Uterus (tissue), 2 donors: ENCODE measurements at regions not wholly inside any gene's neighbourhood (a gene's known extent, or its start where the extent isn't known, plus 50 kb on each side); places are given as distances from the start of the nearest gene placed in this dataset.

Experiments
- POLR2A ChIP-seq, 2 donors: fragments of 450-650 bp; IDR thresholded peaks; one replicate each; pipeline ENCODE4 v1.6.1; 2016; ENCODE audit warnings: antibody characterized with exemption in 2 of 2, mild to moderate bottlenecking in 1 of 2, moderate library complexity in 1 of 2
- TF ChIP-seq, protein P1 (sequence below), 4 experiments: fragments of 200-600 bp in 2 of 4; fragments of 450-650 bp in 2 of 4; sonication (generic) in 2 of 4; IDR thresholded peaks; one replicate each; pipeline ENCODE4 v1.5.1; 2016 to 2019; ENCODE audit warnings: antibody characterized with exemption in 4 of 4, mild to moderate bottlenecking in 2 of 4, moderate library complexity in 1 of 4

DNA sequence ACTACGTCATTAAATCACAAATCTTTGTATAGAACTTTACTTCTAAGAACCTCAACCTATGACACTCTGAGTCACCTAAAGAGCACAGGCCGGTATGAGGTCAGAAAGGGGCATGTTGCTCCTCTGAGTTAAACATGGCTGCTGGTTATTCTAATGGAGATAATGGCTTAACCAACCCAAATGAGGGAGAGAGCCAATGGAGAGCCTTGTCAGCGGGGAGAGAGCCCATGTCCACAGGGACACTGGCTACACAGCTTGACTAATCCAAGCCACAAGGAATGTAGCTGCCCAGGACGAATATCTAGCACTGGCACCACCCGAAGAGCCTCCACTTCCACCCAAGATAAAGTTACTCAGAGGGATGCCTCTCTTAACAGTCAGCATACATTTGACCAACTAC, 77.0 kb upstream of the STAC start:
- TF ChIP-seq POLR2A (IDR thresholded peaks at IDR 0.05) = no peak
- TF ChIP-seq, protein P1, sequence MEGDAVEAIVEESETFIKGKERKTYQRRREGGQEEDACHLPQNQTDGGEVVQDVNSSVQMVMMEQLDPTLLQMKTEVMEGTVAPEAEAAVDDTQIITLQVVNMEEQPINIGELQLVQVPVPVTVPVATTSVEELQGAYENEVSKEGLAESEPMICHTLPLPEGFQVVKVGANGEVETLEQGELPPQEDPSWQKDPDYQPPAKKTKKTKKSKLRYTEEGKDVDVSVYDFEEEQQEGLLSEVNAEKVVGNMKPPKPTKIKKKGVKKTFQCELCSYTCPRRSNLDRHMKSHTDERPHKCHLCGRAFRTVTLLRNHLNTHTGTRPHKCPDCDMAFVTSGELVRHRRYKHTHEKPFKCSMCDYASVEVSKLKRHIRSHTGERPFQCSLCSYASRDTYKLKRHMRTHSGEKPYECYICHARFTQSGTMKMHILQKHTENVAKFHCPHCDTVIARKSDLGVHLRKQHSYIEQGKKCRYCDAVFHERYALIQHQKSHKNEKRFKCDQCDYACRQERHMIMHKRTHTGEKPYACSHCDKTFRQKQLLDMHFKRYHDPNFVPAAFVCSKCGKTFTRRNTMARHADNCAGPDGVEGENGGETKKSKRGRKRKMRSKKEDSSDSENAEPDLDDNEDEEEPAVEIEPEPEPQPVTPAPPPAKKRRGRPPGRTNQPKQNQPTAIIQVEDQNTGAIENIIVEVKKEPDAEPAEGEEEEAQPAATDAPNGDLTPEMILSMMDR (IDR thresholded peaks at IDR 0.05) = no peak
